ENCODE measurements at regions not wholly inside any gene's neighbourhood (a gene's known extent, or its start where the extent isn't known, plus 50 kb on each side); places are given as distances from the start of the nearest gene placed in this dataset.

GRCh38 chr22:23520863-23521440, 59.1 kb downstream of the IGLL1 start:
- intact Hi-C loops (cut with micrococcal nuclease): no loop called here
- no peak for TF ChIP-seq CTCF (IDR thresholded peaks at IDR 0.05)
- peaks cover 12% of the 10 kb centered on the region for H3K4me1 Mint-ChIP-seq
- no peak overlapping the region for H3K27ac ChIP-seq (ENCODE audit: low read depth in 1 of 2, low read length in 2 of 2)
- peaks cover 5 to 34% of the 10 kb centered on the region in 2 donors for H3K27me3 ChIP-seq (ENCODE audit: control insufficient read depth in 2 of 2, insufficient read depth in 2 of 2, low read length in 2 of 2)
- H3K4me3 ChIP-seq (replicated peaks in 1 of 3; ENCODE audit: low read depth in 2 of 3, low read length in 3 of 3): peak overlapping the region in 1 of 3 experiments; percentile 72
- H3K36me3 ChIP-seq (replicated peaks in 1 of 2; ENCODE audit: control insufficient read depth in 1 of 2, insufficient read depth in 2 of 2, low read length in 2 of 2): no peaks in the 10 kb centered on the region
- H3K9me3 ChIP-seq (replicated peaks in 1 of 2; ENCODE audit: control insufficient read depth in 1 of 2, insufficient read depth in 1 of 2, low read length in 2 of 2): no peaks in the 10 kb centered on the region
- peaks cover 11 to 18% of the 10 kb centered on the region in 2 donors for H3K4me1 ChIP-seq (ENCODE audit: control insufficient read depth in 1 of 2, insufficient read depth in 2 of 2, low read length in 2 of 2)
- peak overlapping the region in 5 of 7 donors; percentile 84 to 92 (median 91) for H3K27ac Mint-ChIP-seq
- no peaks in the 10 kb centered on the region for H4K20me1 ChIP-seq (ENCODE audit: insufficient read depth, low read length)
- WGBS (ENCODE audit: insufficient coverage): 98% methylated on average over 11 of the region's 28 CpGs
- H3K36me3 Mint-ChIP-seq: peaks cover 0 to 4% of the 10 kb centered on the region in 2 donors
- H3K9ac ChIP-seq (ENCODE audit: insufficient read depth, low read length, poor library complexity, severe bottlenecking): peak overlapping the region; percentile 53
- H3K27me3 Mint-ChIP-seq (ENCODE audit: low read depth in 3 of 3): peaks cover 31 to 43% (median 38%) of the 10 kb centered on the region in 3 donors
- no peaks in the 10 kb centered on the region for H3K79me2 ChIP-seq (ENCODE audit: insufficient read depth, low read length)
- H3K9me3 Mint-ChIP-seq: peaks cover 0 to 3% (median 0%) of the 10 kb centered on the region in 7 donors
- peak overlapping the region; percentile 83 for H2AFZ ChIP-seq (ENCODE audit: insufficient read depth, low read depth, low read length, poor library complexity, severe bottlenecking)
- H3K4me3 Mint-ChIP-seq: peak overlapping the region; percentile 61 to 82
- H3K4me2 ChIP-seq (replicated peaks; ENCODE audit: extremely low read depth, low read length, poor library complexity, severe bottlenecking): peak overlapping the region; percentile 69
- no peak for DNase-seq

GRCh38 chr22:23519442-23520157, 60.5 kb downstream of the IGLL1 start:
- peak overlapping the region in 2 of 7 donors; percentile 37 to 91 for H3K27ac Mint-ChIP-seq
- Histone ChIP-seq H3K36me3 (replicated peaks in 1 of 2; ENCODE audit: control insufficient read depth in 1 of 2, insufficient read depth in 2 of 2, low read length in 2 of 2) (no peaks in the 10 kb centered on the region), H3K9ac (ENCODE audit: insufficient read depth, low read length, poor library complexity, severe bottlenecking) (no peak overlapping the region), H3K4me3 (replicated peaks in 1 of 3; ENCODE audit: low read depth in 2 of 3, low read length in 3 of 3) (no peak overlapping the region), H4K20me1 (ENCODE audit: insufficient read depth, low read length) (no peaks in the 10 kb centered on the region), H3K27ac (ENCODE audit: low read depth in 1 of 2, low read length in 2 of 2) (no peak overlapping the region), H3K9me3 (replicated peaks in 1 of 2; ENCODE audit: control insufficient read depth in 1 of 2, insufficient read depth in 1 of 2, low read length in 2 of 2) (no peaks in the 10 kb centered on the region), H2AFZ (ENCODE audit: insufficient read depth, low read depth, low read length, poor library complexity, severe bottlenecking) (no peak overlapping the region), H3K4me1 (ENCODE audit: control insufficient read depth in 1 of 2, insufficient read depth in 2 of 2, low read length in 2 of 2) (peaks cover 11 to 18% of the 10 kb centered on the region in 2 donors), H3K27me3 (ENCODE audit: control insufficient read depth in 2 of 2, insufficient read depth in 2 of 2, low read length in 2 of 2) (peaks cover 5 to 34% of the 10 kb centered on the region in 2 donors), H3K79me2 (ENCODE audit: insufficient read depth, low read length) (no peaks in the 10 kb centered on the region), H3K4me2 (replicated peaks; ENCODE audit: extremely low read depth, low read length, poor library complexity, severe bottlenecking) (no peak overlapping the region)
- 95% methylated on average over 9 of the region's 11 CpGs for WGBS (ENCODE audit: insufficient coverage)
- peaks cover 27 to 45% (median 38%) of the 10 kb centered on the region in 3 donors for H3K27me3 Mint-ChIP-seq (ENCODE audit: low read depth in 3 of 3)
- peaks cover 0 to 4% of the 10 kb centered on the region in 2 donors for H3K36me3 Mint-ChIP-seq
- intact Hi-C loops (cut with micrococcal nuclease): no loop called here
- H3K4me3 Mint-ChIP-seq: no peak overlapping the region
- no peak for TF ChIP-seq CTCF (IDR thresholded peaks at IDR 0.05)
- H3K9me3 Mint-ChIP-seq: peaks cover 0 to 3% (median 0%) of the 10 kb centered on the region in 7 donors
- peaks cover 12% of the 10 kb centered on the region for H3K4me1 Mint-ChIP-seq
- no peak for DNase-seq
